Loucy (cell line): ENCODE measurements at regions not wholly inside any gene's neighbourhood (a gene's known extent, or its start where the extent isn't known, plus 50 kb on each side); places are given as distances from the start of the nearest gene placed in this dataset.

Experiments
- H2AFZ ChIP-seq: fragments of 200-600 bp; sonication (generic); 2 replicates; pipeline ENCODE4 v1.6.0; 2016; ENCODE audit warnings: antibody characterized with exemption, mild to moderate bottlenecking, low read length, moderate library complexity
- H3F3A ChIP-seq: fragments of 200-600 bp; 2 replicates; pipeline ENCODE4 v1.6.0; 2016; ENCODE audit warnings: antibody characterized with exemption, low read depth, mild to moderate bottlenecking
- H3K27me3 ChIP-seq: fragments of 200-600 bp; sonication (generic); 2 replicates; pipeline ENCODE4 v1.6.1; 2014; ENCODE audit warnings: low read length, mild to moderate bottlenecking; ENCODE audit not compliant: insufficient read depth, poor library complexity, severe bottlenecking
- H3K36me3 ChIP-seq: fragments of 200-600 bp; sonication (generic); 2 replicates; pipeline ENCODE4 v1.6.1; 2016; ENCODE audit warnings: low read length; ENCODE audit not compliant: insufficient read depth
- H3K4me1 ChIP-seq: fragments of 200-600 bp; sonication (generic); 2 replicates; pipeline ENCODE4 v1.5.1; 2014; ENCODE audit warnings: low read length, mild to moderate bottlenecking; ENCODE audit not compliant: insufficient read depth, poor library complexity, severe bottlenecking
- H3K4me2 ChIP-seq: fragments of 200-600 bp; sonication (generic); 2 replicates; pipeline ENCODE4 v1.6.0; 2014; ENCODE audit warnings: antibody characterized with exemption, low read length, low read depth, mild to moderate bottlenecking; ENCODE audit not compliant: poor library complexity, severe bottlenecking
- H3K4me3 ChIP-seq: fragments of 200-600 bp; sonication (generic); 2 replicates; pipeline ENCODE4 v1.5.1; 2014; ENCODE audit warnings: low read length, mild to moderate bottlenecking, mixed read lengths; ENCODE audit not compliant: poor library complexity, severe bottlenecking
- H3K79me2 ChIP-seq: fragments of 200-600 bp; sonication (generic); 2 replicates; pipeline ENCODE4 v1.6.1; 2014; ENCODE audit warnings: low read length; ENCODE audit not compliant: insufficient read depth
- H3K9ac ChIP-seq: fragments of 200-600 bp; sonication (generic); 2 replicates; pipeline ENCODE4 v1.6.0; 2014; ENCODE audit warnings: mild to moderate bottlenecking, low read depth, low read length, moderate library complexity; ENCODE audit not compliant: poor library complexity, severe bottlenecking
- H3K9me2 ChIP-seq: fragments of 200-600 bp; sonication (generic); replicated peaks from 2 replicates; pipeline ENCODE4 v1.6.1; 2016; ENCODE audit warnings: low read depth, low read length, mixed read lengths
- H3K9me3 ChIP-seq: fragments of 200-600 bp; sonication (generic); 2 replicates; pipeline ENCODE4 v1.6.1; 2014; ENCODE audit warnings: mild to moderate bottlenecking, antibody characterized with exemption, low read length, low read depth; ENCODE audit not compliant: insufficient read depth
- H4K20me1 ChIP-seq: fragments of 200-600 bp; sonication (generic); 2 replicates; pipeline ENCODE4 v1.6.0; 2014; ENCODE audit warnings: antibody characterized with exemption, low read length, mild to moderate bottlenecking; ENCODE audit not compliant: insufficient read depth, poor library complexity, severe bottlenecking
- CTCF ChIP-seq: fragments of 200-600 bp; sonication (generic); conservative IDR thresholded peaks from 2 replicates; pipeline ENCODE4 v1.5.1; 2014; ENCODE audit warnings: mild to moderate bottlenecking, antibody characterized with exemption, low read length
- EZH2phosphoT487 ChIP-seq: fragments of 200-600 bp; IDR thresholded peaks from 2 replicates; pipeline ENCODE4 v1.6.1; 2018; ENCODE audit warnings: antibody characterized with exemption, mild to moderate bottlenecking, moderate library complexity, borderline replicate concordance

GRCh38 chr11:110772863-110773262, 60.6 kb upstream of the ARHGAP20 start:
- H3K9ac ChIP-seq = no peak overlapping the region
- H3K4me3 ChIP-seq = no peak overlapping the region
- H3K79me2 ChIP-seq = no peaks in the 10 kb centered on the region
- no peaks in the 10 kb centered on the region for H3K4me1 ChIP-seq
- no peaks in the 10 kb centered on the region for H3F3A ChIP-seq
- no peaks in the 10 kb centered on the region for H3K36me3 ChIP-seq
- H4K20me1 ChIP-seq = no peaks in the 10 kb centered on the region
- no peaks in the 10 kb centered on the region for H3K9me3 ChIP-seq
- no peak overlapping the region for H3K4me2 ChIP-seq
- H3K9me2 ChIP-seq = no peaks in the 10 kb centered on the region
- peak; percentile 35 for TF ChIP-seq CTCF
- no peak for TF ChIP-seq EZH2phosphoT487
- H2AFZ ChIP-seq = no peak overlapping the region
- no peaks in the 10 kb centered on the region for H3K27me3 ChIP-seq

- no peaks in the 10 kb centered on the region for H3K9me2 ChIP-seq
- H3F3A ChIP-seq = no peaks in the 10 kb centered on the region
- no peaks in the 10 kb centered on the region for H3K4me1 ChIP-seq
- no peaks in the 10 kb centered on the region for H3K27me3 ChIP-seq
- no peaks in the 10 kb centered on the region for H4K20me1 ChIP-seq
- no peak overlapping the region for H3K9ac ChIP-seq
- H3K79me2 ChIP-seq = no peaks in the 10 kb centered on the region
- no peaks in the 10 kb centered on the region for H3K9me3 ChIP-seq
- no peak for TF ChIP-seq CTCF
- TF ChIP-seq EZH2phosphoT487 = no peak
- H3K4me2 ChIP-seq = no peak overlapping the region
- no peak overlapping the region for H2AFZ ChIP-seq
- H3K4me3 ChIP-seq = no peak overlapping the region
- no peaks in the 10 kb centered on the region for H3K36me3 ChIP-seq
Measured at GRCh38 chr11:110766316-110766715, 54.1 kb upstream of the ARHGAP20 start.

GRCh38 chr11:110764485-110764884, 52.2 kb upstream of the ARHGAP20 start:
- no peaks in the 10 kb centered on the region for H3K9me3 ChIP-seq
- no peak overlapping the region for H3K9ac ChIP-seq
- TF ChIP-seq CTCF (no peak), EZH2phosphoT487 (no peak)
- H4K20me1 ChIP-seq = no peaks in the 10 kb centered on the region
- H3K79me2 ChIP-seq = no peaks in the 10 kb centered on the region
- H3F3A ChIP-seq = no peaks in the 10 kb centered on the region
- no peaks in the 10 kb centered on the region for H3K4me1 ChIP-seq
- no peak overlapping the region for H3K4me2 ChIP-seq
- no peaks in the 10 kb centered on the region for H3K36me3 ChIP-seq
- no peak overlapping the region for H2AFZ ChIP-seq
- H3K4me3 ChIP-seq = no peak overlapping the region
- no peaks in the 10 kb centered on the region for H3K9me2 ChIP-seq
- no peaks in the 10 kb centered on the region for H3K27me3 ChIP-seq
